Activated CD8-positive, alpha-beta memory T cell treated with anti-CD3 and anti-CD28 coated beads for 48 hours (primary cell): ENCODE measurements at regions not wholly inside any gene's neighbourhood (a gene's known extent, or its start where the extent isn't known, plus 50 kb on each side); places are given as distances from the start of the nearest gene placed in this dataset.

Experiments
- DNase-seq, 3 experiments: peaks; one replicate each; pipeline ENCODE4 v3.0.0-alpha.2; 2020; ENCODE audit warnings: low read depth in 2 of 3, low spot score in 2 of 3

DNA sequence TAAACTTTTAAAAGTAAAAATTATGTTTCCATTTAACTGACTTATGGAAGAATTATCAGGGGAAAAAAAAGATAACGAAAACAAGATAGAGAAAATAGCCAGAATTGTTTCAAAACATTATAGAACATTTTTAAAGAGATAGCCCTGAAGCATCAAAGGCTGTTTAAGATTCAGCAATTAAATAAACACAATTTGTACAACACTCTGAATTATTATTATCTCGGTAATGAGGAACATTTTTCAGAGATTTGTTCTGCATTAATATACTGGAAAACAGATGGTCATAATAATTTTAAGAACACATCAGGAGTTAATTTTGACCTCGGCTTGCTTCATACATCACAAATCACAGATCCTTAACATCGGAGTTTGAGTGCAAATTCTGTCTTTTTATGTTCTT is 643.8 kb downstream of the SORCS1 start:
- no peak for DNase-seq

DNA sequence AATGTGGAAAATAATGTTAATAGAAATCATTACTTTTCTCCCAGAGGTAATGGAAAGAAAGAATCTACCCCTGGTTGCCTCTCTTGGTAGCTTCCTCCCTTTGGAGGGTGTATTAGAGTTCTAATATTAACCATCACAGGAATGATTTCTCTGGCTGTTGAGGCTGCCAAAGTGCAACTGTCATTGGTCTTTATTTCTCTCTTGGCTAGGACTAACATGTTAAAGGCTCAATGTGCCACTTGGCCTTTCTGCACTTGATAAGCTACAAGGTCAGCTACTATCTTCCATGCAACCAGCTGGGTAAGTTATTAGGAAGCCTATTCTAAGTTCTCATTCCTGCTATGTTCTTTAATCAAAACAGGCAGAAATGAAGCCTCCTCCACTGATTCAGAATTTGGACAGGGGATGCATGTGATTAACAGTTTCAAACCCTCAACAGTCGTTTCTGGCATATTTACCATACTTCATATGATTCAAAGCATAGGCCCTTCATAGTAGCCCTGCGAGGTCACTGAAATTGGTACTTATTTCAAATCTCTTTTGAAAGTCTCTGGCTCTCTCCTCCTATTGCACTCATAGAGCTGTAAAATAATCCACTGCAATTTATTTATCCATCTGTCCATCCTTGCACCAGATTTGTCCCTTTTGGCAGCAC is 645.0 kb downstream of the SORCS1 start:
- DNase-seq: no peak

DNA sequence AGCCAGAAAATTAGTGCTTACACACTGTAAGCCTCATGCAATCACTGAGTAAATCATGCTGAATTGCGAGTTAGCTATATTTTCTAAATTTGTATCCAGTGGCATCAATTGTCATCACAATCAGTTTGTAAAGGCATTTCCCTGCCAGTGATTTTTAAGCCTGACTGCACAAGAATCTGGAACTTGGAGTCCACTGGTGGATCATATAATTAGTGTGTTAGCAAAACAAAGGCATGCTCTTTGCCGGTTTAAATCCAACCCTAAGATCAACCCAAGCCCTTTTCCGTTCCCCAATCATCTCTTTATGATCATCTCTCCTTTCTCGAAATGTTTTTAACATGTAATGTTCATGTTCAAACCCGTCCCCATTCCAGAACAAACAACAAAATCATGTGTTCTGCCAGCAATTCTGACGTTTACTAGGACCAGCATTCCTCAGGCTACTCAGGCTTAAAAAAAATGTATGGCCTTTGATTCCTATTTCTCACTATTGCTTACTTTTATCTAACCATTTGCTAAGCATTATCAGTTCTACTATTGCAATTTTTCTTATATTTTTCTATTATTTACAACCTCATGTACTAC is 649.2 kb downstream of the SORCS1 start:
- no peak for DNase-seq

- DNase-seq: no peak
These were observed 651.1 kb downstream of the SORCS1 start for GRCh38 chr10:106513352-106513771.

GRCh38 chr10:106511917-106512316 is 652.6 kb downstream of the SORCS1 start:
- DNase-seq: no peak

DNA sequence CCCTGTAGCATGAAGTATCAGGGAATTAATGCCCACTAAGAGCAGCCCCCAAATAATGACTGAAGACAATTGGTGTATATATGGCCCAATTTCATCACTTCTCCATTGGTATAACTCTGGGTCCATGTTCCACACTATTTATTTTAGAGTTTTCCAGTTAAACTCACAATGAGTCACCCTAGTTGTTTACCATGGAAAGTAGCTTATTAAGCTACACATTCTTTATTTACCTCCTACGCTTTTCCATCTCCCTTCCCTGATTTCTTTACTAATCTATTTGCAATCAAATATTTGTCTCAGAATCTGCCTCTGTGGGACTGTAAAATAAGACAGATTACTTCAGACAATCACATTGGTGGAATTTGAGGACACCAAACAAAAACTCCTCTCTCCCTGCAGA is 655.6 kb downstream of the SORCS1 start:
- no peak for DNase-seq

- DNase-seq: no peak
These were observed 657.8 kb downstream of the SORCS1 start for GRCh38 chr10:106506526-106507283.

GRCh38 chr10:106504536-106504935 is 660.0 kb downstream of the SORCS1 start:
- no peak for DNase-seq

GRCh38 chr10:106502641-106503040 is 661.9 kb downstream of the SORCS1 start:
- DNase-seq: no peak

DNA sequence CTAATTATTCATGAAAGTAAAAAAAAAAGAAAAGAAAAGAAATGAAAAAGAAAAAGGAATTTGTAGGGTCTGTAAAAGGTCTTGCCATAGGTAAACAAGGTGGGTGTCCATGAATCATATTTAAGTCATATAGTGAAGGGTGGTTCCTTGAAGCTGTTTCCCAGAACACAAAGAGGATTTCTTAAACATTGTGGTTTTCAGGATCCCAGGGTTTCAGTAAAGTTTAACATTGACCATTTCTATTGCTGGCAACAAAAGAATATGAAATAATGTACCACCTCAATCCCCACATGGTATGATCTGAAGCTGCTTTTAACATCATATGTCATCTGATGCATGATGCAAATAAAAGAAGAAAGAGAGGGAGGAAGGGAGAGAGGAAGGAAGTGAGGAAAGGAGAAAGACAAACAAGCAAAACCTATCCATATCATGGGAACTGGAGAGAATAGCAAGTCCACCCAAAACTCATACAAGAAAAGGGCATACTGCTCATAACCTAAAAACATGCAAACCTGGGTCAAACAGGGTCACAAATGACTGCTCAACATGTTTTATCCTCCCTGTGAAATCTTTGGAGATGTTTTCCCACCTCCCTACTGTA is 663.5 kb downstream of the SORCS1 start:
- no peak for DNase-seq

DNA sequence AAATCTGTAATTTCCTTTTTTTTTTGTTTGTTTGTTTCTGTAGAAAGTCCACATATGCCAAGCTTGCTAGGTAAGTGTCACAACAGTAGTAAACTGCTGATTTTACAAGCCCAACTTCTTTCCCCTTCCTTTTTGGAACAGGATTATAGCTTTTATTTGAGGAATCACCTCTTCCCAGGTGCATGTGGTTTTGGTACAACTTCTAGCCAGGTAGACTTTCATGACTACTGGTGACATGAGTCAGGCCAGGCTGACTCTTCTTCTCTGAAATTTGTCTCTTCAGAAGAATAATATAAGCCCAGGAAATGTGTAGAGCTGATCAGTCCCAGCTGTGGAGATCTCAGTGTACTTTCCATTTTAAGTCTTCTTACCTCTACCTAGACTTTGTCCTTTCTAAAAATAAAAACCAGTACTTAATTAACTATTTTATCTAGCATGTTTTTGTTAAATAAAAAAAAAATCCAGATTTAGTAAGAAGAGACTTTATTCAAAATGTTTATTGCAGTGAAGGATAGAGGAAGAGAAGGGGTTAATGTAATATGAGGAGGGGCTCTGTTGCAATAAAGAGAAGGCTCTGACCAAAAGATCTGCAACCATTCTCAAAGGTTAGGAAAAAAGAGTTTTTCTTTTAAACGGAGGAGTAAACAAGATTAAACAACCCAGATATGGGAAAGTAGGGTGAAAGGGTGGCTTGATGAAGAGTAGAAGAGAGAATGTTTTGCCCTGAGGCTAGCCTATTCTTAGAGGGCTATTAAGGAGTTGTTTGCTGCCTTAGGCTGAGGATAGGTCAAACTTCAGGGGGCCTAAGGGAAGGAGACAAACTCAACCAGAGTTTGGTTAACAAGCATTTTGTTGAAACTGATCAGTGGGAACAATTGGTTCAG is 664.2 kb downstream of the SORCS1 start:
- no peak for DNase-seq

GRCh38 chr10:106499448-106499847 is 665.1 kb downstream of the SORCS1 start:
- no peak for DNase-seq

- DNase-seq: no peak
These were observed 665.8 kb downstream of the SORCS1 start for GRCh38 chr10:106498675-106499074.

GRCh38 chr10:106495931-106496330 is 668.6 kb downstream of the SORCS1 start:
- DNase-seq: no peak

GRCh38 chr10:106493751-106494150 is 670.8 kb downstream of the SORCS1 start:
- DNase-seq: no peak

DNA sequence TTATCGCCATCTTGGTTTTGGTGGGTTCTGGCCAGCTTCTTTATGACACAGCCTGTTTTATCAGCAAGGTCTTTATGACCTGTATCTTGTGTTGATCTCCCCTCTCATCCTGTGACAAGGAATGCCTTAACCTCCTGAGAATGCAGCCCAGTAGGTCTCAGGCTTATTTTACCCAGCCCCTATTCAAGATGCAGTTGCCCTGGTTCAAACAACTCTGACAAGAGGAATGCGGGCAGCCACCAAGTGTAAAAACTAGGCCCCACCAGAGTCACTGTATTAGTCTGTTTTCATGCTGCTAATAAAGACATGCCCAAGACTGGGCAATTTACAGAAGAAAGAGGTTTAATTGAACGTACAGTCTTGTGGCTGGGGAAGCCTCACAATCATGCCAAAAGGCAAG is 671.3 kb downstream of the SORCS1 start:
- DNase-seq: no peak

DNA sequence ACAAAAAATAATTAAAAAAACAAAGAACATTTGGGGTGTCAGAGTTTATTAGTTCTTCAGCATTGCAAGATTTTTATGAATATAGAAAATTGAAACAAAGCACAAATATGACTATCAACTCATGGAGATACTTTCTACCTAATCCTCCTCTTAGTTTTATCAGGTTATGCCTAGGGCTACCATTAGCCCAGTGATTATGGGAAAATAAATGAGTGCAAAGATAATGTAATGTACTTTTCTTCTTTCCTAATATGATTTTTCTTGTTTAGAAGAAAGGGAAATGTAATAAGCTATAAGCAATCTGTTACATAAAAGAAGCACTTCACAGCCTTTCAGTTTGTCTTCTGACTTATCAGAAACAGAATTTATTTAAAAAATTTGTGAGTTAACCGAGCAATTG is 676.8 kb downstream of the SORCS1 start:
- no peak for DNase-seq

GRCh38 chr10:106481598-106482275 is 682.8 kb downstream of the SORCS1 start:
- no peak for DNase-seq

DNA sequence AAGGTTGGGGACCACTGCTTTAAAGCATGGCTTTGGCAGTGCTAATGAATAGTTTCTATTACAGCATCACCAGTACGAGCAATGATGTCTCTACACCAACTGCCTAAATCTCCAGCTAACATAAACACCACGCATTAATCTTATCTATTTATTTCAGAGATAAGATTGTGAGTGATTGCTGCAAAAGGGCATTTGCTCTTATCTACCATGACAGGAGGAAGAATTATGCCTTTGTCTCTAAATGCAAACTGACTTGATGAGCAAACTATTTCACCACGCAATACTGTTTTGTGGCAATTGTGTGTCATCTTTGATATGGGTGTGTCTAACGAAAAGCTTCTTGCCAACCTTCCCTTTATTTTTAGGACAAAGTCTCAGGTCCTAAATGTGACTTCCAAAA is 684.9 kb downstream of the SORCS1 start:
- no peak for DNase-seq

DNA sequence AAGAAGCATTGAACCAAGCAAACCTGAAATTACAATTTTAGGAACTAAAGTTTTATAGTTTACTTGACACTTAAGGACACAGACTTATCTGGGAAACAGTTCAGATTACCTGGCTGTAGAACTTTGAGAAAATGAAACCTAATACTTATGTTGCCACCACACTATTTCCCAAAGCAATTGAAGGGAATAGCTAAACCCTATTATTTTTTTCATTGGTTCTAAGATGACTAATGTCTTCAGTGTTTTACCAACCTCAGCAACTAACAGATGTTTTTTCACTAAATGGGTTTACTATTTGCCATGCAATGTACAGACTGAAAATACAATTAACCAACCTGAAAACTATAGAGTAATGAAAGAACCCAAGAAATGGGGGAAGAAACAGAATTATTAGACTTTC is 689.6 kb downstream of the SORCS1 start:
- no peak for DNase-seq
